OCI-LY3 (cell line): ENCODE measurements at regions not wholly inside any gene's neighbourhood (a gene's known extent, or its start where the extent isn't known, plus 50 kb on each side); places are given as distances from the start of the nearest gene placed in this dataset.

Experiments used
- H2AFZ ChIP-seq: fragments of 200-600, 300-600 bp; shearing (Covaris generic); 2 replicates; pipeline ENCODE4 v1.6.0; 2014; ENCODE audit warnings: antibody characterized with exemption, low read depth, low read length
- H3K27ac ChIP-seq: fragments of 200-600, 300-600 bp; sonication (generic); 2 replicates; pipeline ENCODE4 v1.5.1; 2014; ENCODE audit warnings: mild to moderate bottlenecking, low read length, moderate library complexity, mixed read lengths
- H3K27me3 ChIP-seq: fragments of 200-600, 300-600 bp; sonication (generic); 2 replicates; pipeline ENCODE4 v1.6.1; 2014; ENCODE audit warnings: low read depth, low read length, mixed read lengths
- H3K36me3 ChIP-seq: fragments of 200-600, 300-600 bp; sonication (generic); replicated peaks from 2 replicates; pipeline ENCODE3; 2014; ENCODE audit warnings: low read depth, low read length, mixed read lengths
- H3K4me1 ChIP-seq: fragments of 300-600, 200-600 bp; sonication (generic); 2 replicates; pipeline ENCODE4 v1.6.1; 2014; ENCODE audit warnings: low read length, mixed read lengths
- H3K4me2 ChIP-seq: fragments of 200-600, 300-600 bp; sonication (generic); 2 replicates; pipeline ENCODE4 v1.6.1; 2014; ENCODE audit warnings: low read length, mixed read lengths
- H3K4me3 ChIP-seq: fragments of 300-600, 200-600 bp; sonication (generic); 2 replicates; pipeline ENCODE4 v1.5.1; 2014; ENCODE audit warnings: antibody characterized with exemption, mild to moderate bottlenecking, low read length, moderate library complexity
- H3K79me2 ChIP-seq: fragments of 300-600, 200-600 bp; shearing (Covaris generic); 2 replicates; pipeline ENCODE4 v1.6.1; 2014; ENCODE audit warnings: mild to moderate bottlenecking, low read length, mixed read lengths
- H3K9ac ChIP-seq: fragments of 300-600, 200-600 bp; shearing (Covaris generic); 2 replicates; pipeline ENCODE4 v1.6.0; 2014; ENCODE audit warnings: mild to moderate bottlenecking, low read length, moderate library complexity
- H3K9me3 ChIP-seq: fragments of 200-600, 300-600 bp; shearing (Covaris generic); 2 replicates; pipeline ENCODE4 v1.6.1; 2014; ENCODE audit warnings: low read length, mixed read lengths; ENCODE audit not compliant: insufficient read depth
- H4K20me1 ChIP-seq: fragments of 200-600, 300-600 bp; sonication (generic); 2 replicates; pipeline ENCODE4 v1.6.1; 2016; ENCODE audit warnings: low read length, mixed read lengths; ENCODE audit not compliant: insufficient read depth
- EZH2phosphoT487 ChIP-seq: fragments of 200-600 bp; shearing (Covaris generic); IDR thresholded peaks from 2 replicates; pipeline ENCODE4 v1.6.1; 2018; ENCODE audit warnings: antibody characterized with exemption, mixed run types, low read depth
- TF ChIP-seq, protein P1 (sequence below): fragments of 200-600, 300-600 bp; sonication (generic); IDR thresholded peaks from 2 replicates; pipeline ENCODE4 v1.5.1; 2014; ENCODE audit warnings: antibody characterized with exemption, low read length, low read depth

DNA sequence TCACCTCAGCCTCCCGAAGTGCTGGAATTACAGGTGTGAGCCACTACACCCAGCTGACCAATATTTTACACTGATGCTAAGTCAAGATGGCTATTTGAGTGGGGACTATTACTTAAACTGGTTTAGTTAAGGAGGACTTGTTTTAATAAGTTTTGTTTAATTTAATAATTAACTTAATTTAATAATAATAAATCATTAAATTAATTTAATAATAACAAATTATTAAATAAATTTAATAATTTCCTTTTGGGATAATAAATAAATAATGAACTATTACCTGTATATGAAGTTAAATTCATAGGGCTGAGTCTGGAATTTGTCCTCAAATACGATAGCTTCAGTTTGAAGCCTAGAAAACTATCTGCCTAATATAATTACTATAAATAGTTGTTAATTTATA lies 665.1 kb upstream of the COX7C start:
- TF ChIP-seq, protein P1, sequence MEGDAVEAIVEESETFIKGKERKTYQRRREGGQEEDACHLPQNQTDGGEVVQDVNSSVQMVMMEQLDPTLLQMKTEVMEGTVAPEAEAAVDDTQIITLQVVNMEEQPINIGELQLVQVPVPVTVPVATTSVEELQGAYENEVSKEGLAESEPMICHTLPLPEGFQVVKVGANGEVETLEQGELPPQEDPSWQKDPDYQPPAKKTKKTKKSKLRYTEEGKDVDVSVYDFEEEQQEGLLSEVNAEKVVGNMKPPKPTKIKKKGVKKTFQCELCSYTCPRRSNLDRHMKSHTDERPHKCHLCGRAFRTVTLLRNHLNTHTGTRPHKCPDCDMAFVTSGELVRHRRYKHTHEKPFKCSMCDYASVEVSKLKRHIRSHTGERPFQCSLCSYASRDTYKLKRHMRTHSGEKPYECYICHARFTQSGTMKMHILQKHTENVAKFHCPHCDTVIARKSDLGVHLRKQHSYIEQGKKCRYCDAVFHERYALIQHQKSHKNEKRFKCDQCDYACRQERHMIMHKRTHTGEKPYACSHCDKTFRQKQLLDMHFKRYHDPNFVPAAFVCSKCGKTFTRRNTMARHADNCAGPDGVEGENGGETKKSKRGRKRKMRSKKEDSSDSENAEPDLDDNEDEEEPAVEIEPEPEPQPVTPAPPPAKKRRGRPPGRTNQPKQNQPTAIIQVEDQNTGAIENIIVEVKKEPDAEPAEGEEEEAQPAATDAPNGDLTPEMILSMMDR: no peak
- TF ChIP-seq EZH2phosphoT487: no peak
- H3K36me3 ChIP-seq: no peaks in the 10 kb centered on the region
- no peak overlapping the region for H3K4me3 ChIP-seq
- no peak overlapping the region for H3K4me2 ChIP-seq
- no peaks in the 10 kb centered on the region for H4K20me1 ChIP-seq
- no peaks in the 10 kb centered on the region for H3K9me3 ChIP-seq
- no peak overlapping the region for H2AFZ ChIP-seq
- no peak overlapping the region for H3K27ac ChIP-seq
- no peaks in the 10 kb centered on the region for H3K79me2 ChIP-seq
- no peak overlapping the region for H3K9ac ChIP-seq
- no peaks in the 10 kb centered on the region for H3K27me3 ChIP-seq
- H3K4me1 ChIP-seq: no peaks in the 10 kb centered on the region

DNA sequence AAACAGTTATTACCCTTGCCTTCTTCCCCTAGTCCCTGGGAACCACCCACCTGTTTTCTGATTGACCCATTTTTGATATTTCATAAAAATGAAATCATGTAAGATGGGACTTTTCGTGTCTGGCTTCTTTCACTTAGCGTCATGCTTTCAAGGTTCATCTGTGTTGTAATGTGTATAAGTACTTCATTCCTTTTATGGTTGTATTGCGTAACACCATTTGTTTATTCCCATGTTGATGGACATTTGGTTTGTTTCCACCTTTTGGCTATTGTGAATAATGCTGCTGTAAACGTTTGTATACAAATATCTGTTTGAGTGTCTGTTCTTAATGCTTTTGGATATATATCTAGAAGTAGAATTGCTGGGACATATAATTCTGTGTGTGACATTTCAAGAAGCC lies 650.1 kb upstream of the COX7C start:
- Histone ChIP-seq H4K20me1 (no peaks in the 10 kb centered on the region), H3K36me3 (no peaks in the 10 kb centered on the region), H3K4me1 (no peaks in the 10 kb centered on the region), H3K9me3 (no peaks in the 10 kb centered on the region), H3K4me2 (no peak overlapping the region), H3K9ac (no peak overlapping the region), H2AFZ (no peak overlapping the region), H3K27me3 (no peaks in the 10 kb centered on the region), H3K27ac (no peak overlapping the region), H3K4me3 (no peak overlapping the region), H3K79me2 (no peaks in the 10 kb centered on the region)
- TF ChIP-seq, protein P1: no peak
- TF ChIP-seq EZH2phosphoT487: no peak

DNA sequence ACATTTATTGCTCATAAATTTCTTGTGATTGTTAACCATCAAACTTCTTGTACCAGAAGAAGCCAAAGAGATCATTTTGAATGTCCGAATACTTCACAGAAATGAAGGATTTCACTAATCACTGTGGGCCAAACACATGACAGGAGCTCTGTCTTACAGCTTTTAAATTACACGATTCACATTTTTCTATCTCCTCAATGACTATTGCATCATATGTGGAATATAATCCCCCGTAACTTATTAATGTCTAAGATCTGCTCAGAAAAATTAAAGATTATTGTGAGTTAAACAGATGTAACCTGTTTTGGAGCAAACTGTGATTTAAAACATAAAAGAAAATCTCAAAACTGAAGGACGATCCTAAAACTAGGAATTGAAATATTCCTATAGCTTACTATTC lies 645.2 kb upstream of the COX7C start:
- H3K4me1 ChIP-seq: no peaks in the 10 kb centered on the region
- no peak overlapping the region for H3K4me3 ChIP-seq
- no peaks in the 10 kb centered on the region for H3K79me2 ChIP-seq
- no peak overlapping the region for H3K27ac ChIP-seq
- H3K36me3 ChIP-seq: no peaks in the 10 kb centered on the region
- no peaks in the 10 kb centered on the region for H4K20me1 ChIP-seq
- no peak overlapping the region for H2AFZ ChIP-seq
- H3K9ac ChIP-seq: no peak overlapping the region
- no peaks in the 10 kb centered on the region for H3K27me3 ChIP-seq
- no peak overlapping the region for H3K4me2 ChIP-seq
- H3K9me3 ChIP-seq: no peaks in the 10 kb centered on the region
- no peak for TF ChIP-seq EZH2phosphoT487
- TF ChIP-seq, protein P1: no peak

DNA sequence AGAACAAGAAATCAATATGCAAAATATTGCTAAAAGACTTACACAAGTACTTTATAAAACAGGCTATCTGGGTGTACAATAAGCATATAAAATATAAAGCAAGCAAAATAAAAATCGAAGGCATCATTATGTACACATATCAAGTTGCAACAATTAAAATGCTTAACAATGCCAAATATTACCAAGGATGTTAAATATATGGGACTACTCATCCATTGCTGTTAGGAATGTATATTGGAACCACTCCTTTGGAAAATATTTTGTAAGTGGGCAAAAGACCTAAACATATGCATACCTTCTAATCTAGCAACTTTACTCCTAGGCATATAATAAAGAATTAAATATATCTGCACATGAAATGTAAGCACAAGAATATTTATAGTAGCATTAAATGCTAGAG lies 632.6 kb upstream of the COX7C start:
- Histone ChIP-seq H3K27ac (no peak overlapping the region), H2AFZ (no peak overlapping the region), H3K9me3 (no peaks in the 10 kb centered on the region), H3K79me2 (no peaks in the 10 kb centered on the region), H3K4me1 (no peaks in the 10 kb centered on the region), H3K4me2 (no peak overlapping the region), H4K20me1 (no peaks in the 10 kb centered on the region), H3K27me3 (no peaks in the 10 kb centered on the region), H3K36me3 (no peaks in the 10 kb centered on the region), H3K9ac (no peak overlapping the region), H3K4me3 (no peak overlapping the region)
- TF ChIP-seq, protein P1: no peak
- TF ChIP-seq EZH2phosphoT487: no peak
